OCI-LY1 (cell line): ENCODE measurements at regions not wholly inside any gene's neighbourhood (a gene's known extent, or its start where the extent isn't known, plus 50 kb on each side); places are given as distances from the start of the nearest gene placed in this dataset.

Experiments
- H2AFZ ChIP-seq: fragments of 200-600 bp; sonication (generic), shearing (Covaris generic); 2 replicates; pipeline ENCODE4 v1.6.0; 2014; ENCODE audit warnings: antibody characterized with exemption, mild to moderate bottlenecking, low read length
- H3F3A ChIP-seq: fragments of 200-600 bp; sonication (generic), shearing (Covaris generic); 2 replicates; pipeline ENCODE4 v1.6.0; 2014; ENCODE audit warnings: mild to moderate bottlenecking, antibody characterized with exemption, low read length, moderate library complexity; ENCODE audit not compliant: insufficient read depth
- H3K27ac ChIP-seq: fragments of 200-600 bp; sonication (generic); 2 replicates; pipeline ENCODE4 v1.5.1; 2014; ENCODE audit warnings: low read length, mixed run types, mild to moderate bottlenecking, low read depth; ENCODE audit not compliant: poor library complexity, severe bottlenecking
- H3K27me3 ChIP-seq: fragments of 200-600 bp; sonication (generic); 2 replicates; pipeline ENCODE4 v1.6.0; 2014; ENCODE audit warnings: antibody characterized with exemption, mild to moderate bottlenecking, low read length, moderate library complexity; ENCODE audit not compliant: insufficient read depth
- H3K36me3 ChIP-seq: fragments of 200-600 bp; sonication (generic); 2 replicates; pipeline ENCODE4 v1.6.1; 2014; ENCODE audit warnings: mild to moderate bottlenecking, antibody characterized with exemption, low read length, moderate library complexity, mixed read lengths; ENCODE audit not compliant: insufficient read depth
- H3K4me1 ChIP-seq: fragments of 200-600 bp; sonication (generic); 2 replicates; pipeline ENCODE4 v1.5.1; 2014; ENCODE audit warnings: mild to moderate bottlenecking, low read length, moderate library complexity; ENCODE audit not compliant: insufficient read depth, severe bottlenecking
- H3K4me2 ChIP-seq: fragments of 200-600 bp; sonication (generic), shearing (Covaris generic); 2 replicates; pipeline ENCODE4 v1.6.1; 2014; ENCODE audit warnings: low read length
- H3K4me3 ChIP-seq: fragments of 200-600 bp; sonication (generic); 2 replicates; pipeline ENCODE4 v1.5.1; 2014; ENCODE audit warnings: low read length, low read depth, mild to moderate bottlenecking, mixed read lengths; ENCODE audit not compliant: poor library complexity, severe bottlenecking
- H3K79me2 ChIP-seq: fragments of 200-600 bp; shearing (Covaris generic); 2 replicates; pipeline ENCODE4 v1.6.1; 2016; ENCODE audit warnings: mixed run types, low read length, mixed read lengths; ENCODE audit not compliant: insufficient read depth
- H3K9ac ChIP-seq: fragments of 200-600 bp; sonication (generic), shearing (Covaris generic); 2 replicates; pipeline ENCODE4 v1.6.1; 2014; ENCODE audit warnings: mild to moderate bottlenecking, low read length, mixed read lengths
- H3K9me2 ChIP-seq: fragments of 200-600 bp; sonication (generic), shearing (Covaris generic); 2 replicates; pipeline ENCODE4 v1.6.1; 2014; ENCODE audit warnings: low read depth, mild to moderate bottlenecking, low read length, mixed read lengths
- H3K9me3 ChIP-seq: fragments of 200-600 bp; shearing (Covaris generic); 2 replicates; pipeline ENCODE4 v1.6.1; 2014; ENCODE audit warnings: low read length, mixed read lengths
- H4K20me1 ChIP-seq: fragments of 200-600 bp; sonication (generic), shearing (Covaris generic); 2 replicates; pipeline ENCODE4 v1.6.0; 2016; ENCODE audit warnings: mild to moderate bottlenecking, low read length; ENCODE audit not compliant: insufficient read depth
- EZH2 ChIP-seq: fragments of 200-600 bp; sonication (generic), shearing (Covaris generic); IDR thresholded peaks from 2 replicates; pipeline ENCODE4 v1.8.0; 2017; ENCODE audit warnings: borderline replicate concordance, mixed run types, mild to moderate bottlenecking, antibody characterized with exemption, low read length, moderate library complexity, mixed read lengths
- TF ChIP-seq, protein P1 (sequence below): fragments of 200-600 bp; sonication (generic), shearing (Covaris generic); IDR thresholded peaks from 2 replicates; pipeline ENCODE4 v1.5.1; 2017; ENCODE audit warnings: mild to moderate bottlenecking, antibody characterized with exemption, low read length, moderate library complexity, mixed read lengths

GRCh38 chr3:102233881-102234280 lies 200.9 kb upstream of the ZPLD1 start:
- H3K79me2 ChIP-seq, result no peaks in the 10 kb centered on the region
- H3K4me2 ChIP-seq, result no peak overlapping the region
- no peaks in the 10 kb centered on the region for H3K36me3 ChIP-seq
- no peak overlapping the region for H3K9ac ChIP-seq
- no peak overlapping the region for H2AFZ ChIP-seq
- no peaks in the 10 kb centered on the region for H3K9me2 ChIP-seq
- H3K4me3 ChIP-seq, result no peak overlapping the region
- H4K20me1 ChIP-seq, result no peaks in the 10 kb centered on the region
- peaks cover 27% of the 10 kb centered on the region for H3K4me1 ChIP-seq
- no peaks in the 10 kb centered on the region for H3F3A ChIP-seq
- H3K9me3 ChIP-seq, result no peaks in the 10 kb centered on the region
- no peaks in the 10 kb centered on the region for H3K27me3 ChIP-seq
- TF ChIP-seq, protein P1, sequence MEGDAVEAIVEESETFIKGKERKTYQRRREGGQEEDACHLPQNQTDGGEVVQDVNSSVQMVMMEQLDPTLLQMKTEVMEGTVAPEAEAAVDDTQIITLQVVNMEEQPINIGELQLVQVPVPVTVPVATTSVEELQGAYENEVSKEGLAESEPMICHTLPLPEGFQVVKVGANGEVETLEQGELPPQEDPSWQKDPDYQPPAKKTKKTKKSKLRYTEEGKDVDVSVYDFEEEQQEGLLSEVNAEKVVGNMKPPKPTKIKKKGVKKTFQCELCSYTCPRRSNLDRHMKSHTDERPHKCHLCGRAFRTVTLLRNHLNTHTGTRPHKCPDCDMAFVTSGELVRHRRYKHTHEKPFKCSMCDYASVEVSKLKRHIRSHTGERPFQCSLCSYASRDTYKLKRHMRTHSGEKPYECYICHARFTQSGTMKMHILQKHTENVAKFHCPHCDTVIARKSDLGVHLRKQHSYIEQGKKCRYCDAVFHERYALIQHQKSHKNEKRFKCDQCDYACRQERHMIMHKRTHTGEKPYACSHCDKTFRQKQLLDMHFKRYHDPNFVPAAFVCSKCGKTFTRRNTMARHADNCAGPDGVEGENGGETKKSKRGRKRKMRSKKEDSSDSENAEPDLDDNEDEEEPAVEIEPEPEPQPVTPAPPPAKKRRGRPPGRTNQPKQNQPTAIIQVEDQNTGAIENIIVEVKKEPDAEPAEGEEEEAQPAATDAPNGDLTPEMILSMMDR, result no peak
- TF ChIP-seq EZH2, result no peak
- H3K27ac ChIP-seq, result no peak overlapping the region

DNA sequence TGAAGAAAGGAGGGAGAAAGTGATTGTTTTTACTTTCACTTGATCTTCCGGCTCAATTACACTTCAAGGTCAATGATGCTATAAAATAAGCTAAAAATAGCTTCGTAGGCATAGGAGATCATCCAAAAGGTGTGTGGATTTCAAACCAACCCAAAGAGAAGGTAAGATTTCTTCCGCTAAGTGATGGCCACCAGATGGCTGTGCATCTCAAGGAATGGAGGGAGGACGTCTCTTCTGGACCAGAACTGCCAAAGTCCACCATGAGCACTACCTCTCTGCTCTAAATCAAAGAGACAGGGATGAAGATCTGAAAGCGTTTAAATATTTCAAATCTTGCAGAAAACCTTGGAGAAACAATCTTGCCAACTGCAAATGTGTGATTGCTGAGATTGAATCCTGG lies 199.1 kb upstream of the ZPLD1 start:
- no peak overlapping the region for H3K9ac ChIP-seq
- no peak for TF ChIP-seq EZH2
- TF ChIP-seq, protein P1, result peak; percentile 36; the same call in 1 of the 2 replicates
- peaks cover 14% of the 10 kb centered on the region for H3K4me1 ChIP-seq
- H3K36me3 ChIP-seq, result no peaks in the 10 kb centered on the region
- no peaks in the 10 kb centered on the region for H3K9me3 ChIP-seq
- H3K4me2 ChIP-seq, result no peak overlapping the region
- no peak overlapping the region for H3K4me3 ChIP-seq
- no peaks in the 10 kb centered on the region for H4K20me1 ChIP-seq
- H3K79me2 ChIP-seq, result no peaks in the 10 kb centered on the region
- H3K27ac ChIP-seq, result no peak overlapping the region
- H3K27me3 ChIP-seq, result no peaks in the 10 kb centered on the region
- no peaks in the 10 kb centered on the region for H3K9me2 ChIP-seq
- H3F3A ChIP-seq, result no peaks in the 10 kb centered on the region
- no peak overlapping the region for H2AFZ ChIP-seq

GRCh38 chr3:102237181-102237580 lies 197.6 kb upstream of the ZPLD1 start:
- no peak overlapping the region for H2AFZ ChIP-seq
- H3K27me3 ChIP-seq, result no peaks in the 10 kb centered on the region
- no peaks in the 10 kb centered on the region for H3K79me2 ChIP-seq
- peaks cover 14% of the 10 kb centered on the region for H3K4me1 ChIP-seq
- no peaks in the 10 kb centered on the region for H4K20me1 ChIP-seq
- H3K4me3 ChIP-seq, result no peak overlapping the region
- no peak overlapping the region for H3K4me2 ChIP-seq
- no peak for TF ChIP-seq EZH2
- TF ChIP-seq, protein P1, result no peak
- no peaks in the 10 kb centered on the region for H3K36me3 ChIP-seq
- no peaks in the 10 kb centered on the region for H3K9me2 ChIP-seq
- no peak overlapping the region for H3K9ac ChIP-seq
- no peaks in the 10 kb centered on the region for H3F3A ChIP-seq
- H3K27ac ChIP-seq, result no peak overlapping the region
- no peaks in the 10 kb centered on the region for H3K9me3 ChIP-seq
